GM21723 (cell line): ENCODE measurements at regions not wholly inside any gene's neighbourhood (a gene's known extent, or its start where the extent isn't known, plus 50 kb on each side); places are given as distances from the start of the nearest gene placed in this dataset.

Experiments
- ATAC-seq: cut with Tn5 transposase; IDR thresholded peaks from one replicate; pipeline ENCODE4 v1.9.1; 2021; ENCODE audit warnings: mild to moderate bottlenecking, moderate library complexity; ENCODE audit not compliant: unreplicated experiment

DNA sequence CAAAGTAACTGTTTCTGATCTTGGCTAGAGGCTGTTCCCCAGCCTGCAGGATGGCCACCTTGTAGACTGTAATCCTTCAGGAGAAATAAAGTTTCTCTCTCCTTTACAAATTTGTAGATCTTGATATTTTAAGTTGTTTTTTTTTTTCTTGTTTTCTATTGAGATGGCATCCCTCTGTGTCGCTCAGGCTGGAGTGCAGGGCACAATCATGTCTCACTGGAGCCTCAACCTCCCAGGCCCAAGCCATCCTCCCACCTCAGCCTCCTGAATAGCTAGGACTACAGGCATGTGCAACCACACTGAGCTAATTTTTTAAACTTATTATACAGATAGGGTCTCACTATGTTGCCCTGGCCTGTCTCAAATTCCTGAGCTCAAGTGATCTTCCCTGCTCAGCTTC is 389.8 kb upstream of the LRRC4C start:
- no peak for ATAC-seq

DNA sequence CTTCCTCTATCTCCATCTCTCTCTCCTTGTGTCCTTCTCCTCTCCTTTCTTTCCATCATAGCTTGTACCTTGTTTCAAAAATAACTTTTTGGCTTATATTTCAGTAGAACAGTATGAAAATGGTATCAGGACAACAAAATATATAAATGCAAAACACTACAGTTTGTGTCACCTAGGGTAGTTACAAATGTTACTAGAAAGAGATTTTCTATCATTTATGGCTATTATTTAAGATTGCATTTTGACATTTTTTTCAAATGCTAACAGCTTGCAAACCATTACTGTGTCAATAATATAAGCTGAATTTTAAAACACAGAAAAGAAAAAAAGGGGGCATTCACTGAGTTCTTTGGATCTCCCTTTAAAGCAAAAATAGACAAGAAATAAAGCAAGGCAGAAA is 392.3 kb upstream of the LRRC4C start:
- no peak for ATAC-seq

DNA sequence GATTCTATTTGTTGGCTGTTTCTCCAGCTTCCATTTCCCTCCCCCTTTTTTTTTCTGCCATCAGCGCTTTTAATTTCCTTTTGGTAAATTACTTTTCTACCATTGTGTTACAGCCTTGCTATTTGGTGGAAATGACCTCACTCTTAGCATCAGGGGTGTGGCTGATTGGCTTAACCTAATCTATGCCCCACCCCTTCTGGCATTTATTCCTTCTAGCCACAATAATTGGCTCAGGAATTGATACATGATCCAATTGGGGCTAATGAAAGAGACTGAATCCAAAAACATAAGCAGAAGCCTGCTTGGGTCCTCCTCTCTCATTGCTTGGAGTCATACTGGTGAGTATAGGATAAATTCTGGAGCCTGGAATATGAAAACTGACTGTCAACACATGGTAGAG is 402.4 kb upstream of the LRRC4C start:
- no peak for ATAC-seq

- no peak for ATAC-seq
Observed at GRCh38 chr11:41866525-41866924, 407.1 kb upstream of the LRRC4C start.

- no peak for ATAC-seq
Observed at GRCh38 chr11:41868606-41869005, 409.2 kb upstream of the LRRC4C start.

GRCh38 chr11:41872426-41872825 is 413.0 kb upstream of the LRRC4C start:
- no peak for ATAC-seq

GRCh38 chr11:41872870-41873269 is 413.4 kb upstream of the LRRC4C start:
- no peak for ATAC-seq

DNA sequence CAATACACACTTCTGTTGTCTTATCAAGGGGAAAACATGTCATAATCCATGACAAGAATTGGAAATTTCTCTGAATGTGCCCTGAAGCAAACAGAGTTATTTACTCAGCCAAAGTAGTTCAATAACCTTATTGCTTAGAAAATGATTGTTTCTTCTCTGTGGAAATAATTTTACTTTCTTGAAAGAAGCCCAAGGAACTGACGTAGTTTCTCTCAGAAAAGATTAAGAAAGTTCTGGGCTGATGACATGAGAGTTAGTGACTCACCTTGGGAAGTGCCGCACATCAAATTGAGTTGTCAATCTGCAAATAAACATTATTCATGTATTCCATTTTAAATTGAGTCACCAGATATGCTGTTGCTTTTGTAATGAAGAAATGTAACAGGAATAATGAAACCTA is 418.6 kb upstream of the LRRC4C start:
- no peak for ATAC-seq

DNA sequence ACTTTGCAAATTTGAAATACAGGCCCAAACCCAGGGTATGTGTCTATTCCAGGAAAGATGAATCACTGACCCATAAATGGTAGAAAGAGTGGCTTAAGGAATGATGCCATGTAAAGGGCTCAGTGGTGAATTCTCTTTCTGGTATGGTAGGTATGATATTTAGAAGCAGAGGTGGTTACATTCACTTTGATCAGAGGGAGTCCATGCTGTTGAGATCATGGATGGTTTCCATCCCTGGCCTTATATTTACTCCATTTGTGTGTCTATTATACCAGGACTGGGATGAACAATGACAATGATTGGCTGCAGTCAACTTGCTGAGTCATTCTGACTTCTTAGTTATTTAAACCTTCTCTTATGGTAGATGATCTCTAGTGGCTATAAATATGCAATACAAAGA is 419.8 kb upstream of the LRRC4C start:
- ATAC-seq, result no peak

DNA sequence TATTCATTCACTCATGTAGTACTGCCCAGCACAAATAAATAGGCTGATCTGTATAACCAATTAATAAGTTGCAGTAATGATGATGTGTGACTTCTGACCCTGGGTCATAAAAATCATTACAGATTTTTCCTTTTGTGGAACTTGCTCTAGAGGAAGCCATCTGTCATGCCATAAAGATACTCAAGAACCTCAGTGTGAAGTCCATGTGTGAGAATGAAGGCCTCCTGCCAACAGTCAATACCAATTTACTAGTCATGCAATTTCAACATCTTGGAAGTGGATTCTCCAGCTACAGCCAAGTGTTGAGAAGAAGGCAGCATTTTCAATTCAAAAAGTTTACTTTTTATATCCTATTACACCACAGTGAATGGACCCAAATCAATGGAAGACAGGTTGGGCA is 435.6 kb upstream of the LRRC4C start:
- no peak for ATAC-seq

DNA sequence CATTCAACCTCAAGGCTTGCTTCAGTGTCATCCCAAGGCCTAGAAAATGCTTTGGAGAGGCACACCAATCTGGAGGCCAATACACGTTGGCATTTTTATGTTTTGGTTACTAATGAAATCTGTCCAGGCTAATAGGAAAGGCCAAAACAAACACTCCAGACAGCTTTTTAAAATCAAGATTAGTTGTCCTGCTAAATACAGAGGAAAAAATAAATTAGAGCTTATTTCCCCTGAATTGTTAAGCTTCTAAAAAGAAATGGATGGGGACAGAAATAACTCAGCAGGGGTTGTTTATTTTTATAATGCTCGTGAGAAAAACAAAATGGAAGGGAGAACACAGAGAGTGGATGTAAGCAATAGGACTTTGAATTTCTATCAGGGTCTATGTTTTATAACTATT is 438.5 kb upstream of the LRRC4C start:
- ATAC-seq, result no peak

- ATAC-seq, result no peak
Observed at GRCh38 chr11:41917900-41918299, 458.4 kb upstream of the LRRC4C start.

GRCh38 chr11:41920374-41920773 is 460.9 kb upstream of the LRRC4C start:
- no peak for ATAC-seq

- ATAC-seq, result no peak
Observed at GRCh38 chr11:41921746-41922390, 462.4 kb upstream of the LRRC4C start.

DNA sequence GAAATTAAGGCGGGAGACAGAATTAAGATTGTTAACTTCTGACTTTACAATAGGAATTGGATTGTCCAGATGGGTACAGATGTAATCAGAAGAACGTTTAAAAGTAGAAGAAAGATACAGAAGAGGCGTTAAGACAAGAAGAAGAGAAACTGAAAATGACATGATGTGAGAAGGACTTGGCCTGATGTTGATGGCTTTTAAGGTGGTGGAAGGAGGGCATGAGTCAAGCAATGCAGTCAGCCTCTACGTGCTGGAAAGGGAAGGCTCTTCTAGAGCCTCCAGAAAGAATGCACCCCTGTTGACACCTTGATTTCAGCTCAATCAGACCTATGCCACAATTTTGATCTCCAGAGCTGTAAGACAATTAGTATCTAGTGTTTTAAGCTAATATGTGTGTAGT is 466.9 kb upstream of the LRRC4C start:
- no peak for ATAC-seq

DNA sequence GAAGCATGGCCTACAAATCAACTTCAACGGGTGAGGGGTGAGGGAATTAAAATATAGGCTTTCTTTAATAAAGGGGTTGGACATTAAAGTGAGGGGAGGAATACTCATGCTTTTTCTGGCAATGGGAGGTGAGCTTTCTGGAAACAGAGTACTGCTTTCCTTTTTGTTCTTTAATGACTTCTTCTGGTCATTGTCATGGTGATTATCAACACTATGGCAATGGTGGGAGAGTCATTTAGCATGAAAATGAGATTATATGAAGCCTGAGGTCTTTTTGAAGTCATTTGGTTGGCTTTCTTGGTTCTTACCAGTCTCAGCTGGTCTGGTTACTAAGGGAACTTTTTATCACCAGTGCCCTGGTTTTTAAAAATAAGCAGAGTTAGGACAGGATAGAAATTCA is 475.8 kb upstream of the LRRC4C start:
- ATAC-seq, result no peak

DNA sequence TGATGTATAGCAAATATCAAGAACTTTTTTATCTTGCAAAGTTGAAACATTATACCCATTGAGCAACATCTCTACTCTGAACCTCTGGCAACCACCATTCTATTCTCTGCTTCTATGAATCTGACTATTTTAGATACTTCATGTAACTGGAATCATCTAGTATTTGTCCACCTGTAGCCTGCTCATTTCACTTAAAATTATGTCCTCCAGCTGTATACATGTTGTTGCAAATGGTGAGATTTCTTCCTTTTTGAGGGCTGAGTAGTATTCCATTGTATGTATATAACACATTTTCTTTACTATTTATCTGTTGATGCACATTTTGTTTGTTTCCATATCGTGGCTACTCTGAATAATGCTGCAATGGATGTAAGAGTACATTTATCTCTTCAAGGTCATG is 476.3 kb upstream of the LRRC4C start:
- ATAC-seq, result no peak

- ATAC-seq, result no peak
Observed at GRCh38 chr11:41943656-41944055, 484.2 kb upstream of the LRRC4C start.

DNA sequence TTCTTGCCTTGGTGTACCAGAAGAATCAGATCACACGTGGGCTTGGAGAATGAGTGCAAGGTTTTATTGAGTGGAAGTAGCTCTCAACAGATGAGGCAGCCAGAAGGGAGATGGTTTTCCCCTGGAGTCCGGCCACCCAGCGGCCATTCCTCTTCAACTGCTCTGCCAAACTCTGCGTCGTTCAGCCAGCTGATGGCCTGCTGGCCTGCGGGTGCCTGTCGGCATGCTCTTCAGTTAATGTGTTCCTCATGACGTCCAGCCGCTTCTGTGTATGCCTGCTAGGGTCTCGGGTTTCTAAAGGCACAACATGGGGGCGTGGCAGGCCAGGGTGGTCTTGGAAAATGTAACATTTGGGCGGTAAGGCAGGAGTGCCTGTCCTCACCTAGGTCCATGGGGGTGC is 487.9 kb upstream of the LRRC4C start:
- ATAC-seq, result no peak

DNA sequence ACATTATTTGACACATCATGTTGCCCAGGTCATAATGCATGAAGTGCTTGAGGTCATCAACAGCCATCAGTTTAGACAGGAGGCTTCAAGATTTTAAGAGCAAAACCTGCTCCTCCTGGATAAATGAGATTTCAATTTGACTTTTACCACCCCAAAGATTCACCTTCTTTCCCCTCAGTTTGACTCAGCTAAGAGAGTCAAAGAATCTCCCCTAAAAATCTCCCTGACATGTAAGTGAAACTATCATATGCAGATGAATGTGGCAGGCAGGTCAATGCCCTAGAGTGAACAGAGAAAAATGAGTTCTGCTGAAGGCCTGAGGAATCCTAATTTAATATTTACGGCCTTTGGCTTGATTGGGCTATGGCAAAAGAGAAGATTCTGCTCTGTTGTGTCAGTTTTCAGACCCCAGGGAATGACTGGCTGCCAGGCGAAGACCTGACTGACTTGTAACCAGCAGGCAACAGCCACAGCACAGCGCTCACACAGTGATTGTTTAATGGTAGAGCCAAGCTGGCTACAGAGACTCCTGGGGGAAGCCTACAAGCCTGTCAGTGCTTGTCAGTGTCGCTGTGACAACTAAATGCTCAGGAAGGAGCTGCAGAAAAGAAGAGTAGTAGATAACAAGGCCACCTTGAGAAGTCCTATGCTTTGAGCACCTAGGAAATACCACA is 491.2 kb upstream of the LRRC4C start:
- ATAC-seq, result no peak

- no peak for ATAC-seq
Observed at GRCh38 chr11:41954034-41954433, 494.6 kb upstream of the LRRC4C start.

DNA sequence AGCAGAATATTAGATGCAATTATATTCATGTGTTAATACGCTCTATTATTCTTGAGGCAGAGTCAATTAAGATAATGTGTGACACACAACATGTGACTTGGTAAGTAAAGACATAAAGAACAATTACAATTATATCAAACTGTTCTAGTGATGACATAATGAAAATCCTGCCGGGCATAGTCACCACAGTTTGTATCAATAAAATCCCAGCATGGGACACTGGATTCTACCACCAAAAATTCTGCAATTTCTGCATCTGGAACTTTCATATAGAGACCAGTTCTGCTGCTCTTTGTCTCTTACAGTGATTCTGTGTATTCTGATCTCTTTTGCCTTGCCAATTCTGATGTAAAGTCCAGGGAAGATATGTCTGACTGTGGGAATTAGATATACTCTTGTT is 495.6 kb upstream of the LRRC4C start:
- ATAC-seq, result no peak
